T1000 (cell line): ENCODE measurements at regions not wholly inside any gene's neighbourhood (a gene's known extent, or its start where the extent isn't known, plus 50 kb on each side); places are given as distances from the start of the nearest gene placed in this dataset.
"Not testable (repeated sequence)": the region's sequence is repeated elsewhere in the genome, so short reads cannot be mapped to it uniquely, and the experiment has no call there.

Source experiments
- DNase-seq: peaks from one replicate; lab custom pipeline; 2025; ENCODE audit warnings: mixed read lengths; lab: John Stamatoyannopoulos, UW

- no peak for DNase-seq
These were observed 370.6 kb upstream of the IGFBP3 start for GRCh38 chr7:46291601-46292150.

- DNase-seq = peak; percentile 15
These were observed 370.0 kb upstream of the IGFBP3 start for GRCh38 chr7:46291050-46291438.

- no peak for DNase-seq
These were observed 369.4 kb upstream of the IGFBP3 start for GRCh38 chr7:46290374-46291049.

GRCh38 chr7:46288861-46289260, 367.8 kb upstream of the IGFBP3 start:
- DNase-seq = no peak

GRCh38 chr7:46288010-46288409, 366.9 kb upstream of the IGFBP3 start:
- DNase-seq = no peak

GRCh38 chr7:46286957-46287356, 365.9 kb upstream of the IGFBP3 start:
- DNase-seq = no peak

- DNase-seq = no peak
These were observed 365.3 kb upstream of the IGFBP3 start for GRCh38 chr7:46286356-46286755.

- DNase-seq = no peak
These were observed 364.8 kb upstream of the IGFBP3 start for GRCh38 chr7:46285878-46286277.

- DNase-seq = no peak
These were observed 362.8 kb upstream of the IGFBP3 start for GRCh38 chr7:46283852-46284251.

- DNase-seq = no peak
These were observed 361.1 kb upstream of the IGFBP3 start for GRCh38 chr7:46282155-46282554.

GRCh38 chr7:46281071-46281470, 360.0 kb upstream of the IGFBP3 start:
- DNase-seq = no peak

GRCh38 chr7:46279290-46279689, 358.2 kb upstream of the IGFBP3 start:
- DNase-seq = no peak

GRCh38 chr7:46264646-46265045, 343.6 kb upstream of the IGFBP3 start:
- no peak for DNase-seq

GRCh38 chr7:46261638-46262037, 340.6 kb upstream of the IGFBP3 start:
- DNase-seq = not testable (repeated sequence)

- no peak for DNase-seq
These were observed 338.9 kb upstream of the IGFBP3 start for GRCh38 chr7:46259947-46260346.

- DNase-seq = no peak
These were observed 336.8 kb upstream of the IGFBP3 start for GRCh38 chr7:46257761-46258448.

GRCh38 chr7:46256870-46257661, 336.0 kb upstream of the IGFBP3 start:
- DNase-seq = no peak

- no peak for DNase-seq
These were observed 332.4 kb upstream of the IGFBP3 start for GRCh38 chr7:46253520-46253919.

GRCh38 chr7:46247664-46248063, 326.6 kb upstream of the IGFBP3 start:
- no peak for DNase-seq

GRCh38 chr7:46245586-46246111, 324.6 kb upstream of the IGFBP3 start:
- DNase-seq = no peak

- no peak for DNase-seq
These were observed 323.7 kb upstream of the IGFBP3 start for GRCh38 chr7:46244757-46245156.

GRCh38 chr7:46243406-46243805, 322.3 kb upstream of the IGFBP3 start:
- no peak for DNase-seq
